ENCODE measurements at regions not wholly inside any gene's neighbourhood (a gene's known extent, or its start where the extent isn't known, plus 50 kb on each side); places are given as distances from the start of the nearest gene placed in this dataset.
"Not testable (repeated sequence)": the region's sequence is repeated elsewhere in the genome, so short reads cannot be mapped to it uniquely, and the experiment has no call there.

DNA sequence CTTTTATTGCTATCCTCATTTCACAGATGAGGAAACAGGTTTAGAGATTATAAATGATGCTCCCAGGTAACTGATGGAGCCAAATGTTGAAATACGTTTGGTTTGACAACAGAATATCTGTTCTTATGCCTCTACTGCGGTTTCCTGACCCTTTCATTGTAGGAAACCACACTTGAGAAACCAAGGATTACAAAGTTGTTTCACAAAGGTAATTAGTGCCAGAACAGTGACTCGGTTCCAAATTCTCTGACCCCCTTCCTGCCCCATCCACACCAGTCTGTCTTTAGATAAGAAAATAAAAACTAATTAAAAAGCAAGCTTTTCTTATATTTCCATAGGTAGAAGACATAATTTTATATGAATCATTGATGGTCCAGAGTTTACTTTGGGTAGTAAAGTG, 393.7 kb upstream of the MBL2 start:
- DNase-seq (ENCODE audit: low spot score): no peak

- DNase-seq (ENCODE audit: low spot score): no peak
Measured at GRCh38 chr10:53162856-53163255, 390.3 kb upstream of the MBL2 start.

DNA sequence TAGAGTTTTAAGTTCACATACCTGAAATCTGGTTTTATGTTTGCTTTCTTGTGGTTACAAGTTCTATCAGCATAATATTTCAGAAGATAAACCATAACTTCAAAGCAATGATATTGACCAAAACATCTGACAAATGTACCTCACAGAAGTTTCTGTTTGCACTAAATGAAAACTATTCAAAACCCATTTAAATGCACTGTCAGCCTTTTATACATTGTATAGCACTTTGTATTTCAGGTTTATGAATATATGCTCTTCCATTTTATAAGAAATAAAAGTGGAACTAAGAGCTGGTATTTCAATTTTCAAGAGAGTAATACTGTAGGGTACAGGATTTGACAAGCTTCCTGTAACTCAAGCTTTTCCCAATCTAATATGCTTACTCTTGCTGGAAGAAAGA, 388.6 kb upstream of the MBL2 start:
- no peak for DNase-seq (ENCODE audit: low spot score)

- not testable (repeated sequence) for DNase-seq (ENCODE audit: low spot score)
Measured at GRCh38 chr10:53155674-53156073, 383.1 kb upstream of the MBL2 start.

DNA sequence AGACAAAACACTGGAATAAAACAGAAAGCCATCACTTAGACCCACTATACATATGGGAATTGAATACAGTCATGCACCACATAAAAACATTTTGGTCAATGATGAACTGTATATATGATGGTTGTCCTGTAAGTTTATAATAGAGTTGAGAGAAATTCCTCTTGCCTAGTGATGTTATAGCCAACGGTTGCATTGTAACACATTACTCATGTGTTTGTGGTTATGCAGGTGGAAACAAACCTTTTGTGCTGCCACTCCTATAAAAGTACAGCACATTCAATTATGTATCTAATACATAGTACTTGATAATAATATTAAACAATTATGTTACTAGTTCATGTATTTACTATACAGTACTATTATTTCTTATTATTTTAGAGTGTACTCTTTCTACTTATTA, 381.2 kb upstream of the MBL2 start:
- no peak for DNase-seq (ENCODE audit: low spot score)

DNA sequence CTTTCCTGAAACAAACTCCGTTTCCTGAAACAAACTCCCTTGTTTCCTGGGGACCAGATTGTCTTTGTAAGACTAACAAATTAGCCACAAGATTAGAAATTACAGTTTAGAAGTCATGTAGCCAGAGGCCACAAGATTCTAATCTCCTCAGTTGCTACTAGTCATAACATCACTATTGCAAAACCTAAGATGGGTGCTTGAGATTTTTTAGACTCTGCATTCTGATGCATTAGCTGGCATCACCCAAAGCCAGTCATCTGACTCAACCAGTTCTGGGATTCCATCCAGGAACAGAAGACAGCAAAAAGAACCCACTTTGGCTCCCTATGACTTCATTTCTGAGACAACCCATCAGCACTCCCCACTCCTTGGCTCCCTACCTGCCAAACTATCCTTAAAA, 367.9 kb upstream of the MBL2 start:
- no peak for DNase-seq (ENCODE audit: low spot score)

DNA sequence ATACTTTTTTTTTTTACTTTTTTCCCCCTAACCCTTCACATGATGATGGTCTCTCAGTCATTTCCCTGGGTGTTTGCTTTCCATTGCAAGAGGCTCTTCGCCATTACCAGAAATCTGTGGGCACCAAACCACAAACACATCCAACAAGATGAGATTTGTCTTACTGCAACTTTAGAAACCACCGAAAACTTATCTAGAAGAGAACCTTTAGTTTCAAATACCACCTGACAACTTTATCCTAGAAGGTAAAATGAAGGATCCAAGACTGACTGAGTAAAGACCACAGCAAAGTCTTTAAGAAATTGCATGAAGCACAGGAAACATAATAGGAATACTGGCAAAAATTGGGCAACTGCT, 363.3 kb upstream of the MBL2 start:
- DNase-seq (ENCODE audit: low spot score): no peak

DNA sequence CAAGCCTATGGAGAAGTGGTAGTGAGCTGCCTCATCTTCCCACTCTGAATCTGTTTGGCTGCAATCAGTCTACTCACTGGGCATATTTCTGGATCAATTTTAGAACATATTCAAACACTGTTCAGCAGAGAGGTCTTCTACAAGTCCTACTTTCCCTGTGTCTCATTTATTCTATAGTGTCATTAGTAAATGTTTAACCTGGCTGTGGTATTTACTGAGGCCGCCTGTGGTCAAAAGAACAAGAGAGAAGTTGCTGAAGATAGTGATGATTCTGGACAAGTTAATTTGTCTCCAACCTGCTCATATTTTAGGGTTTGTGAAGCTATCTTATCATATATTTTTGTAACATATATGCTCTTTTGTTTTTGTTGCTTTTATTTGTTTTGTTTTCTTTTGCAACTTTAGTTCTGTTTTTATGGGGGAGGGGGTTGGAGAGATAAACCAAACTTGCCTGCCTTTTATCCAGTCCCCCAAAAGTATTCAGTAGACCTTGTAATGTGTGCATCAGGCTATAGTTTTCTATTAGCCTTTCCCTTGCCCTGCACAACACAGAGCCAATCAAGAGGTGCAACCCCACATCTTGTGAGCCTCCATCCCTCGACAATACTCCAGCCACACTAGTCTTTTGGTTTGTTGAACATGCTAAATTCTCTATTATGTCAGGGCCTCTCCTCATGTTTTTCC, 362.8 kb upstream of the MBL2 start:
- no peak for DNase-seq (ENCODE audit: low spot score)

DNA sequence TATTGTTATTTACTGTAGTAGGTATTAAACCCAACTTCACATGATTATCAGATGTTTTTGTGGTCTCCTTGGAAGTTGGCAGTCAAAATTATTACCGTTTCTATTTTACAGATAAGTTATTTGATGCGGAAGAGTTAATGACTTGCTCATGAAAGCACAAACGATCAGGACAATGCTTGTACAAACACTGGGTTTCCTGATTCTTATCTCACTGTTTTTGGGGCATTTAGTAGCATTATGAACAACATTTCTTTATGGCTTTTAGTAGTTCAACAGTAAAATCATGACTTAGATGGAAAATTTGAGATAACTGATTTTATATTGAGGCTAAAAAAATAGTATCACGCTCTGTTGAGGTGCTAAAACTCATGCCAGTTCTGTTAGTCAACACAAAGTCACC, 361.5 kb upstream of the MBL2 start:
- no peak for DNase-seq (ENCODE audit: low spot score)

- no peak for DNase-seq (ENCODE audit: low spot score)
Measured at GRCh38 chr10:53130337-53130736, 357.8 kb upstream of the MBL2 start.

DNA sequence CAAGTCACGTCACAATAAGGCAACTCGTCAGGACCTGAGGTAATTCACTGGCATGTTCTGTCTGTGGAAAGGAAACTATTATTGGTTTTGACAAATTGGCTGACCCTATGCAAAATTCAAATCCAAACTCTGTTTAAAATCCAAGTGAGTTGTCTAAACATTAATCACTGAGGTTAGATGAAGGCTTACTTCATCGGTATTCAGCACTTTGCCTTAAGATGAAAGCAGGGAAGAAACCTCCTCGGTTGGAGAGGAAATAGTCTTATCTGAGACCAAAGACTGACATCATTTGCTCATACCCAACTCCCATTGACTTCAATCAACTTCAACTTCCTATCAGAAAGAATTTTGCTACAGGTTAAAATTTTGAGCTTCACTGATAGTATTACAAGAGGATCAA, 355.1 kb upstream of the MBL2 start:
- DNase-seq (ENCODE audit: low spot score): no peak

DNA sequence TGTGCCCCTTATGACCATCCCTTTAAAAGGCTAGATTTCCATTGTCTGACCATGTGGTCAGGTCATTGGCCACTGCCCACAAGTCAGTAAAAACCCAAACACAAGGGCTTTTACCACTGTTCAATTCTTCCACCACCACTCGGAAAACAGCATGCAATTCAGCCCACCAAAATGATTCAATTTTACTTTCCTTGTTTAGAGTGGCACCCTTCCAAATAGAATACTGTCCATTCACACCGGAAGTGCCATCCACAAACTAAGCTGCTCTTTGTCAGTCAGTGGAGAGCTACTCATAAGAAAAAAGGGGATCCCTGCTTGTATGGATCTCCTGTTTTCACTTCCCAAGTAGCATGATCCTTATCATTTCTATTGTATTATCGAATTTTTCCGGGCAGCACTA, 350.7 kb upstream of the MBL2 start:
- no peak for DNase-seq (ENCODE audit: low spot score)

DNA sequence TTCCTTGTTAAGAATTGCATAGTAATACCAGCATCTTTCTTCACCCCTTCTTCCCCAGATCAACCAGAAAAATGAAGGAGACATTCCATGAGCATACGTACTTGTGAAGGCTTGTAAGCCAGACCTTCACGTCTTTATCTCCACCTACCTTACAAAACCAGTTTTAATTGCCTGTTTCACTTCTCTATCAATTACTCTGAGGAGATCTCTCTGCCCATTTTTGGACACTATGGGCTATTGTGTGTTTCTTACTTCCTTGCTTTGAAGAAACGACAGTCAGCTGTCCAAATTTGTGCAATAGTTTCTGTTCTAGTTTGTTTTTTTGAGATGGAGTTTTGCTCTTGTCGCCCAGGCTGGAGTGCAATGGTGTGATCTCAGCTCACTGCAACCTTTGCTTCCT, 349.7 kb upstream of the MBL2 start:
- peak; percentile 1 for DNase-seq (ENCODE audit: low spot score)

DNA sequence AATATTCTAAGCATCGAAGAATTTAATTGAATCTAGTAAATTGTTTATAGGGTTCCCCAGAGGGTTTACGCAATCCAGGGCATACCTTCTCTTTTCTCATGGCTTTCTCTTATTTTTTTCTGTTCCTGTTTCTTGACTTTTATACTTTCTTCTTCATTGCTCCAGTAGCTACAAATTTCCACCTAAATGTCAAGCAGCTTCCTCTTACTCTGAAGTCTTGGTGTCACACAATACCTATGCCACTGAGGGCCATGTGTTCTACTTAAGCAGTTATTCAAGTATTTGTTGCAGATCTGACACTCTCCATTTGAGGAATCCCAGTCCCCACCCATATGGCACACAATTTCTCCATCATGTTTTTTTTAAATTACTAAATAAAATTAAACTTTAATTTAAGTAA, 343.1 kb upstream of the MBL2 start:
- DNase-seq (ENCODE audit: low spot score): no peak

GRCh38 chr10:53111529-53111928, 338.9 kb upstream of the MBL2 start:
- no peak for DNase-seq (ENCODE audit: low spot score)

- DNase-seq (ENCODE audit: low spot score): no peak
Measured at GRCh38 chr10:53109320-53109719, 336.7 kb upstream of the MBL2 start.

GRCh38 chr10:53108317-53108934, 335.8 kb upstream of the MBL2 start:
- no peak for DNase-seq (ENCODE audit: low spot score)

DNA sequence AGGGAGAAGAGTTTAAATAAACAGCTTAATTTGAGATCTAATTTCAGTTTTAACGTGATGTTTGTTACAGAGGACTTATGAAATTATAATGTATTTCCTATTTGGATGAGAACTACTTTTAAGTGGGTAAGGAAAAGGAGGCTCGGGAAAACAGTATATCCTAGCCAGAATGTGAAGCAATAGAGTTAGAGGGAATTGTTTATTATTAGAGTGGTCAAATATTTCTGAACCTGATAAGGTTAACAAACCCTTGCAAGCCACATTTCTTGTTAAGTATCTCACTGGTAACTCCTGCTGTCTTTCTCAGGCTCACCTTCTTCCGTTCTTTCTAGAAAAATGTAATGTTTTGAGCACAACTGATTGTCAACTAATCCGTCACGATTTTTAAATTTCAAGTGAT, 335.1 kb upstream of the MBL2 start:
- no peak for DNase-seq (ENCODE audit: low spot score)

DNA sequence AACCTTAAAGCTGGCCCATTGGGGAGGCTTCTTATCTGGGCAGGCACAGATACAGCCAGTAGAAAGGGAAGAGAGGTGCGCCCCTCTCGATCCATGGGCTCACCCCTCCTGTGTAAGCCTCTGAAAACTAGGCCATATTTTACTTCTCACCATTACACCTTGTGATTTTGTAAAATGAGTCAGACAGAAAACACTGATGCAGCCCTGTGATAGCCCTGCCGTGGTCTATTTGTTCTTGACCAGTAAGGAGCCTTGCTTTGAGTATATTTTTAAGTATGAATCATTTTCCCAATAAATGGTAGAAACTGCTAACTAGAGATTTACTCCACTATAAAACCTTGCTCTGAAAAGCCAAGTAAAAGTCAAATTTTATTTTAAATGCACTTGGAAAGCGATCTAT, 329.8 kb upstream of the MBL2 start:
- DNase-seq (ENCODE audit: low spot score): no peak

DNA sequence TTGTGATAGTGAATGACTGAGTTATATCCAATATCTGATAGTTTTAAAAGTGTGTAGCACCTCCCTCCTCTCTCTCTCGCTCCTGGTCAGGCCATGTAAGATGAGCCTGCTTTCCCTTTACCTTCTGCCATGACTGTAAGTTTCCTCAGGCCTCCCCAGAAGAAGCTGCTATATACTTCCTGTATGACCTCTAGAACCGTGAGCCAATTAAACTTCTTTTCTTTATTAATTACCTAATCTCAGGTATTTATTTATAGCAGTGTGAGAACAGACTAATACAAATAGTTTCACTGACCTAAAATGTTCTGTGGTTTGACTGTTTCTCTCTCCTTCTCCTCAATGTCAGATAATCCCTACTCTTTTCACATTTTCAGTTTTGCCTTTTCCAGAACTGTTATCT, 321.3 kb upstream of the MBL2 start:
- no peak for DNase-seq (ENCODE audit: low spot score)

DNA sequence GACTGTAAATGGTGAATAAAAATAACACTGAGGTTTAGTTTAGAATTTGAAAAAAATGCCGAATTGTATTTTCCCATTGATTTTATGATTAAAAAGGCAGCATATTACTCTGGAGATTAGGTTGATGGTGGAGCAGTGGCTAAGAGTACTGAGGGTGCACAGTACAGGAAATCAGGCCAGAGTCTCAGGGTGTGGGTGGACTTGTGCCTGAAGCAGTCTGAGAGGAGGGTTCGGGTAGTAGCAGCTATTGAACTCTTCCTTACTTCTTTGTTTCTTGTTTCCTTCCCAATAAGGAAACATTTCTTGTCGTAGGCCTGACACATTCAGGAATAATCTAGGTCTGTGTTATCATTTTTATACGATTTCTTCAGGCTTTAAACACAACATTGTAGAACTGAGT, 319.0 kb upstream of the MBL2 start:
- no peak for DNase-seq (ENCODE audit: low spot score)

GRCh38 chr10:53088961-53089360, 316.4 kb upstream of the MBL2 start:
- no peak for DNase-seq (ENCODE audit: low spot score)

- DNase-seq (ENCODE audit: low spot score): no peak
Measured at GRCh38 chr10:53079283-53079682, 306.7 kb upstream of the MBL2 start.

GRCh38 chr10:53076948-53077347, 304.4 kb upstream of the MBL2 start:
- no peak for DNase-seq (ENCODE audit: low spot score)
